Adrenal gland (tissue), 5 donors: ENCODE measurements at regions not wholly inside any gene's neighbourhood (a gene's known extent, or its start where the extent isn't known, plus 50 kb on each side); places are given as distances from the start of the nearest gene placed in this dataset.

Experiments
- POLR2A ChIP-seq, 2 donors: fragments of 450-650 bp; IDR thresholded peaks; one replicate each; pipeline ENCODE4 v1.6.1; 2017; ENCODE audit warnings: antibody characterized with exemption in 2 of 2, mild to moderate bottlenecking in 2 of 2, moderate library complexity in 1 of 2
- TF ChIP-seq, protein P1 (sequence below), 6 experiments: fragments of 450-650 bp in 4 of 6; fragments of 200-600 bp in 2 of 6; sonication (generic) in 1 of 6; IDR thresholded peaks; 1 replicate in 5 of 6; 2 replicates in 1 of 6; pipeline versions ENCODE4 v1.5.1 to v1.8.0; 2016 to 2021; ENCODE audit warnings: antibody characterized with exemption in 6 of 6, mild to moderate bottlenecking in 2 of 6, moderate library complexity in 1 of 6
- donor health status: DM: no; HTN: no; CAD: no.

DNA sequence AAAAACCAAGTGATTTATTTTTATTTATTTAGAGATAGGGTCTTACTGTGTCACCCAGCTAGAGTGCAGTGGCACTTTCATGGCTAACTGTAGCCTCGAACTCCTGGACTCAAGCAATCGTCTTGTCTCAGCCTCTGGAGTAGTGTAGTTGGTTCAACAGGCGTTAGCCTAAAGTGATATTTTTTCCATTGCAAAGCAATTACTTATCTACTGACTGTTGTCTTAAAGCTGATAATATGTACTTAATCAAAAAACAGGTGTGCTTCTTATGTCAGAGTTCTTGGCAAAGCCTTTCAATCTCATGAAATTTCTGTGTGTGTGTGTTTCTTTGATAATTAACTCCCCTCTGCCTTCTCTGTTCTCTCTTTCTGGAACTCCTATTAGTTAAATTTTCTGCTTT is 62.4 kb upstream of the DUSP10 start:
- TF ChIP-seq, protein P1, sequence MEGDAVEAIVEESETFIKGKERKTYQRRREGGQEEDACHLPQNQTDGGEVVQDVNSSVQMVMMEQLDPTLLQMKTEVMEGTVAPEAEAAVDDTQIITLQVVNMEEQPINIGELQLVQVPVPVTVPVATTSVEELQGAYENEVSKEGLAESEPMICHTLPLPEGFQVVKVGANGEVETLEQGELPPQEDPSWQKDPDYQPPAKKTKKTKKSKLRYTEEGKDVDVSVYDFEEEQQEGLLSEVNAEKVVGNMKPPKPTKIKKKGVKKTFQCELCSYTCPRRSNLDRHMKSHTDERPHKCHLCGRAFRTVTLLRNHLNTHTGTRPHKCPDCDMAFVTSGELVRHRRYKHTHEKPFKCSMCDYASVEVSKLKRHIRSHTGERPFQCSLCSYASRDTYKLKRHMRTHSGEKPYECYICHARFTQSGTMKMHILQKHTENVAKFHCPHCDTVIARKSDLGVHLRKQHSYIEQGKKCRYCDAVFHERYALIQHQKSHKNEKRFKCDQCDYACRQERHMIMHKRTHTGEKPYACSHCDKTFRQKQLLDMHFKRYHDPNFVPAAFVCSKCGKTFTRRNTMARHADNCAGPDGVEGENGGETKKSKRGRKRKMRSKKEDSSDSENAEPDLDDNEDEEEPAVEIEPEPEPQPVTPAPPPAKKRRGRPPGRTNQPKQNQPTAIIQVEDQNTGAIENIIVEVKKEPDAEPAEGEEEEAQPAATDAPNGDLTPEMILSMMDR (IDR thresholded peaks at IDR 0.05): no peak
- TF ChIP-seq POLR2A (IDR thresholded peaks at IDR 0.05): no peak
